Activated CD8-positive, alpha-beta memory T cell treated with anti-CD3 and anti-CD28 coated beads for 36 hours (primary cell): ENCODE measurements at regions not wholly inside any gene's neighbourhood (a gene's known extent, or its start where the extent isn't known, plus 50 kb on each side); places are given as distances from the start of the nearest gene placed in this dataset.

ENCODE experiments used
- CTCF ChIA-PET: fragments of 350-600 bp; sonication (Branson Sonifier 250); formaldehyde crosslinking; loops from one replicate; lab custom pipeline; 2021; ENCODE audit warnings: antibody characterized with exemption; lab: Charles Lee
- POLR2A ChIA-PET: fragments of 350-600 bp; sonication (Branson Sonifier 250); formaldehyde crosslinking; loops from one replicate; lab custom pipeline; 2021; ENCODE audit warnings: antibody characterized with exemption; lab: Charles Lee

DNA sequence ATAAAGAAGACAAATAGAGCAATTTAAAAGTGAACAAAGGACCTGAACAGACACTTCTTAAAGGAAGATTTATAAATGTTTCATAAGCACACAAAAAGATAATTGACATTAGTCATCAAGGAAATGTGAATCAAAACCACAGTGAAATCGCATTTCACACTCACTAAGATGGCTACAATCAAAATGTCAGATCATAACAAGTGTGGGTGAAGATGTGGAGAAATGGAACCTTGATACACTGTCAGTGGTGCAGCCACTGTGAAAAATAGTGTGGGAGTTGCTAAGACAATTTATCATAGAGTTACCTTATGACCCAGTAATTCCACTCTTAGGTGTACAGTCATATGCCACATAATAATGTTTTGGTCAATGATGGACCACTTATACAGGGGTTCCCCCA is 54.5 kb upstream of the HTR4 start:
- POLR2A ChIA-PET: no interaction called here
- CTCF ChIA-PET: interaction anchor here (1.2 kb wide), 1 partner anchor 22 kb away, joined by 3 read pairs; no protein-coding TSS in a partner anchor

DNA sequence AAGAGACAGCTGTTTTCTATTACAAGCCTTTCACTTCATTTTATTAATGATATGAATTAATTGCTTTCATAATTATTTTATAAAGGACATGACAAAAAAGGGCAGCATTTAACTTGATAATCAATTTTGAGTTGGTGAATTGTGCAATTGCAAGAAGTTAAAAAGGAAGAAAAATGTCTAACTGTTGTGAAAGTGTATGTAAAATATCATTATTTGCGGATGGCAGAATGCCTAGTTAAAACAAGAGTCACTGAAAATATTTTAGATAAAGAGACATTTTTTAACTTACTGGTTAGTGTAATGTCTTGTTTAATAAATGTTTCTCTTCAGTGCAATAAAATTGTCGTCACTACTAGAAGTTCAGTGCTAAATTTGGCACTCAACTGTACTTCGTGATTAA is 57.6 kb upstream of the HTR4 start:
- ChIA-PET POLR2A (no interaction called here), CTCF (interaction anchor here (2.3 kb wide), 1 partner anchor 19 kb away, joined by 9 read pairs; no protein-coding TSS in a partner anchor)

DNA sequence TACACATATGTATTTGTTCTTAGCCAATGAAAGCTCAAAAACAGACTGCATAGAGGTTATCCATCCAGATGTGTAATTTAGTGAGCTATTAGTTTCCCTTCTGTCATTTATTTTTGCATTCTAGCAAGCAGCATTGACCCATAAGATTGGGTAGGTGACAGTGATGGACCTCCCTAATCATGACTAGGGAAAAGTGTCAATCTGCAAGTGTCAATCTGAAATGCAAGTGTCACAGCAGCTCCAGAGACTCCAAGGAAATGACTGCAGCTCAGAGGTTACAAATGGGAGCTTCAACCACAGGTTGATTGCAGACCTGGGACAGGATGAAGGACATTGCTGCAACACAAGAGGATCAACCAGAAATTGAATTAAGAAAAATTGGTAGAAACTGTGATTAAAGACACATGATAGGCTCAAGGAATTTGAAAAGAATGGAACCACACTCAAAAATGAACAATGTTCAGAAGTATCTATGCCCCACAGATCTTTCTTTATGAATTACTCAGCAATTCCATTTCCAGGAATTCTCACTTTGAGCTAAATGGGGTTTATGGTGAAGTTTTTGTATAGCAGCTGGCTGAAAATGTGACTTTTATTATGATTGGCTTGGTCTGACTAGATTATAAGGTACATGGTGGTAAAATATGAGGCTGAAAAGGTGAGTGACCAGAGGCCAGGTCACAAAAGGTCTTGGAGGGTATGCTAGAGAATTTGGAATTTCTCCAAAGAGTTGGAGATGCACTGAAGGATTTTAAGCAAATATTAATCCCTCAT is 59.6 kb upstream of the HTR4 start:
- ChIA-PET CTCF (interaction anchor here (0.7 to 2.3 kb wide), 6 partner anchors 17 to 323 kb away, joined by 3 to 9 read pairs (median 3); no protein-coding TSS in a partner anchor), POLR2A (no interaction called here)

DNA sequence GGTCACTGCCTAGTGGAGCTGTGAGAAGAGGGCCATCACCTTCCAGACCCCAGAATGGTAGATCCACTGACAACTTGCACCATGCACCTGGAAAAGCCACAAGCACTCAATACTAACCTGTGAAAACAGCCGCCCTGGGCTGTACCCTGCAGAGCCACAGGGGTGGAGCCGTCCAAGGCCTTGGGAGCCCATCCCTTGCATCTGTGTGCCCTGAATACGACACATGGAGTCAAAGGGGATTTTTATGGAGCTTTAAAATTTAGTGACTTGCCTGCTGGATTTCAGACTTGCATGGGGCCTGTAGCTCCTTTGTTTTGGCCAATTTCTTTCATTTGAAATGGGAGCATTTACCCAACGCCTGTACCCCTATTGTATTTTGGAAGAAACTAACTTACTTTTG is 62.4 kb upstream of the HTR4 start:
- ChIA-PET POLR2A (no interaction called here), CTCF (interaction anchor here (1.4 kb wide), 1 partner anchor 9 kb away, joined by 3 read pairs; no protein-coding TSS in a partner anchor)

DNA sequence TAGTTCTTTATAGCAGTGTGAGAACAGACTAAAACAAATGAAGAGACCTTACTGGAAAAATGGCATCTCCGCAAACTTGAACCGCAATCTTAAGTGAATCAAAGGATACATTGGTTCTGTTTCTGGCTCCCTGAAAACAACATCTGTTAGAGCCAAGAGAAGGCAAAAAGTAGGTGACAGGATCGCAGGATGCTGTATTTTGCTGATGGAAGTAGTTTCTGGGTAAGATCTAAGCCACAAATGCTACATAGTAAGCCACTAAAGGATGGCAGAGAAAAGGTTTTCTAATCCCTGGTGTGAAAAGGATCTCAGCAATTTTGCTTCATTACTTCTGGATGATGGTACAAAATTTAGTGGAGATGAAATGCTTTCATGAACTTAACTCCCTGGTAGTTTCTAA is 63.3 kb upstream of the HTR4 start:
- ChIA-PET POLR2A (no interaction called here), CTCF (interaction anchor here (0.9 kb wide), 1 partner anchor 9 kb away, joined by 3 read pairs; no protein-coding TSS in a partner anchor)

DNA sequence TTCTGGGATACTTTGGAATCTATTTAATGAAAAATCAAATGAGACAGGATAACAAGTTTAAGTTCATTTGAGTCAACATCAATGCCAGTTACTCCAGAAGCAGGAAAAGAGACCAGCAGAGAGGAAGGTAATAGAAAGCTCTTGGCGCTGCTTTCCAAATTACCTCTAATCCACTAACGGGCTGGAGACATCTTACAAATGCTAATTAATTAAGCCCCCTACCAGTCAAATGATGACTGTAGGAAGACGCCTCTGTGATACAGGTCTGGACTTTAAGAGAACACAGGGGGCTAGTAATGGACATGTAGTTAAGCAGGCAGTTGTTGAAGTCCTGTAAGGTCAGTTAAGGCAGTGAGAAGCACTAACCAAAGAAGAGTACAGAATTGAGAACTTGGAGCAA is 65.3 kb upstream of the HTR4 start:
- ChIA-PET CTCF (interaction anchor here (2.9 kb wide), 1 partner anchor 11 kb away, joined by 16 read pairs; no protein-coding TSS in a partner anchor), POLR2A (no interaction called here)

DNA sequence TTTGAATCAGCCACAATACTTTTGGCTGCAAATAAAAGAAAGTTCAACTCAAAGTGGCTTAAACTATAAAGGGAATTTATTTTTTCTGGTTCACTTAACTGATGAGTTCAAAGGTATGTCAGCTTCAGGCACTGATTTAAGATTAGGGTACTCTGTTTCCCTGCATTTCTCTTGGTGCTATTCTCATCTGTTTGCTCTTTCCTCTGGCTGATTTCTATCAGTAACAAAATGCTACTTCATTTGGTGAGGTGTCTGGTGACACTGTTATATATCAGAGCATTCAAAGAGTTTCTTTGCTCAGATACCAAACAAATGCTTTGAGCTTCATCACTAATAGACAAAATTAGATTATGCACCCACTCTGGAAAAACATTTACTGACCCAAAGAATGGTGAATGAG is 65.9 kb upstream of the HTR4 start:
- ChIA-PET POLR2A (no interaction called here), CTCF (interaction anchor here (2.9 kb wide), 1 partner anchor 11 kb away, joined by 16 read pairs; no protein-coding TSS in a partner anchor)

DNA sequence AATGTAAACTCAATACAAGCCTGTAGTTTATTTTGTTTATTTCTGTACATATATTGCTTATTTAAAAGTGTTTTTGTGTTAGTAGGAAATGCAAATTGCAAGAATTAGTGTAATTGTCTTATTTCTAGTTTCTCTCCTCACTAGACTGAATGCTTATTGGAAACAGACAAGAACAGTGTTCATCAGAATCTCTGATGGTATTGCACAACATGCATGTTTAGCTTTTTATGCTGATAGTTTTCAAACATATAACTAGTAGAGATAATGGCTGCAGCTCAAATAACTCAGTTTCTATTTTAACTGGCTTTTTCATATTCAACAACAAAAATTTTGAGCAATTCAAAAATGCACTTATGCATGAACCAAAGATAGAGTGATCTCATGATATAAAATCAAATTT is 68.8 kb upstream of the HTR4 start:
- POLR2A ChIA-PET: no interaction called here
- CTCF ChIA-PET: no interaction called here

DNA sequence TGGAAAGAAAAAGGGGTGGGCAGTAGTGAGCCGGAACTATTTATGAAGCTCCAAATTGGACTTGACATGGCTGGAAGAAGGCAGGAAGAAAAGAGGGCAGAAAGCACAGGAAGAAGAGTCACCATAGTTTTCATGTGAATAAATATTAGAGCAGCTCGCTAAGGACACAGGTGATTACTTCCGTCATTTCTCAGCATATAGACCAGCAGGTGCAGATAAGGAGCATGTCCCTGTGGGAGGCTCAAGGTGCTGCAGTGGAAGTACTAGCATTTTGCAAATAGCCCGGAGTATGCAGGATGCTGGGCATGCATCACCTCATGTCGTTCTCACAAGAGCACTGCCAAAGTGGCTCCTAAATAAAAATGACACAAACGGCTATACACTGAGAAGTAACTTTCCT is 71.3 kb upstream of the HTR4 start:
- ChIA-PET POLR2A (no interaction called here), CTCF (interaction anchor here (0.9 to 1.7 kb wide), 4 partner anchors 8 to 310 kb away, joined by 3 to 7 read pairs (median 3); no protein-coding TSS in a partner anchor)

DNA sequence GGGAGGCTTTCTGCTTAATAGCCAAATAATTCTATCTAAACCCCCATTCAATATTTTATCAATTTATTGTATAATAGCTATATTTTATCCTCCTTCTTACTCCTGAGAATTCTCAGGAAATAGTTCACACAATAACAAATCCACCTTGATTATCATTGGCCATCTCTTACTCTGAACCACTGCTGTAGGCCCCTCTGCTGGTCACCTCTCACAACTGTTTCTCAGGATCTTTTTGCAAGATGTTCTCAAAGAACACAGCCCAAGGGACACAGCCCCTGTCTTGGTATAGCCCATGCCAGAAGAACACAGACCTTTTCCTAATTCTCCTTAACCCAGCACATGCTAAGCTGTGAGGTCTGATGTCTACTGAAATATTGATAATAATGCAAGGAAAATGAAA is 74.9 kb upstream of the HTR4 start:
- CTCF ChIA-PET: interaction anchor here (1.1 to 2.6 kb wide), 4 partner anchors 12 to 307 kb away, joined by 3 to 8 read pairs (median 5); no protein-coding TSS in a partner anchor
- POLR2A ChIA-PET: no interaction called here

DNA sequence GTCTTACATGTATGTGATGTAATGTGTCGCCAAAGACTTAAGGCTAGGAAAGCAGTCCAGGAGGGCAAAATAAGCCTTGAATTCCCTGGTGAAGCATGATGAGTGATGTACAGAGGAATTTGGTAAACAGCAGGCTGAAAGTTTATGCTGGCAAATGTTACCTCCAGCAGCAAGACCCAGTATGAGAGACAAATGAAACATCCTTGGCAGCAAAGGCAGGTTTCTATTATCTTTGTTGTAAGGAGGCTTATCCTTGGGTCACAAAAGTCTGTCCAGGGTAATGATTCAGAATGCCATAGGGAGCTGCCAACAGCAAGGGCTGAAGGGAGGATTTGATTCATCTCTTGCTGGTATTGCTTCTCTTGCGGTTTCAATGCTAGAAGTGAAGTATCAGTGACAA is 75.9 kb upstream of the HTR4 start:
- ChIA-PET CTCF (interaction anchor here (0.6 to 5.7 kb wide), 37 partner anchors 9 to 551 kb away, joined by 3 to 52 read pairs (median 3); no protein-coding TSS in a partner anchor), POLR2A (no interaction called here)

DNA sequence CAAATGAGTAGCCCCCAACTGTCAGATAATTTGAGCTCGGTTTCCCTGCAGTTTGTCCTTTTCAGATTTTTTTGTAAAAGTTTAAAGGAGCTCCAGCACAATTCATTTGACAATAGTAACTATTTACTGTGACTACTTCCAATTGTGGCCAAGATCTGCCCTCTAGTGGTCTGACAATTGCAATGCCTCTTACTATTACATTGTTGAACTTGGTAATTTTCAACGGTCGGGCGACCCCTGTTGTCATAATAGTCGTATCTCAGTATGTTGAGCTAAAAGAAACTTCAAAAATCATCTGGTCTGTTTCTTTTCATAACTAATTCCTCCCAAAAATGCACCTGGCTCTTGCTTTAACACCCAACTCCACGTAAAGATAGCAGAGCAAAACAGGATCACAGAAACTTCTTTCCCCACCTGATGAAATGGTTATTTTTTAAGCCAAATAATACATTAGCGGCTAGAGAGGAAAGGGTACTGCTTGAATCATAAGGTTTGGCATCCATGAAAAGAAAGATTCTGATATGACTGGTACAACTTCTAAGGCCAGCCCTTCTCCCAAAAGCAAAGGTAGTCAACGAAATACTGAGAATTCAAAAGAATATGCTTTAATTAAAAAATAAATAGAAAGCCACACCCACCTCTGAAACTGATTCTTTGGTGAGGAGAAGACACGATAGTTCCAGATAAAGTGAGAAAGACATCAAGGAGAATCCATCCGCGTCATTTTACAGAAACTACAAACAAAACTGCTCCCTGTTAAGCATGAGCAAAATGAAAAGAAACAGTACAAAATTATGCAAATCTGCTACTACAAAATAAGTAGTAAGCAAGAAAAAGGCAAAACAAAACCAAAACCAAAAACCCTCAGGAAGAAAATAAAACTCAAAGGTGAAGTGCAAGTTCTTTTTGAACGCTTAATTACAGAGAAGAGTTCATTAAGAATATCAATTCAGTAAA is 76.9 kb upstream of the HTR4 start:
- POLR2A ChIA-PET: no interaction called here
- CTCF ChIA-PET: interaction anchor here (0.5 to 5.7 kb wide), 58 partner anchors 8 to 552 kb away, joined by 3 to 52 read pairs (median 3); partner anchors contain the start of gene ADRB2

DNA sequence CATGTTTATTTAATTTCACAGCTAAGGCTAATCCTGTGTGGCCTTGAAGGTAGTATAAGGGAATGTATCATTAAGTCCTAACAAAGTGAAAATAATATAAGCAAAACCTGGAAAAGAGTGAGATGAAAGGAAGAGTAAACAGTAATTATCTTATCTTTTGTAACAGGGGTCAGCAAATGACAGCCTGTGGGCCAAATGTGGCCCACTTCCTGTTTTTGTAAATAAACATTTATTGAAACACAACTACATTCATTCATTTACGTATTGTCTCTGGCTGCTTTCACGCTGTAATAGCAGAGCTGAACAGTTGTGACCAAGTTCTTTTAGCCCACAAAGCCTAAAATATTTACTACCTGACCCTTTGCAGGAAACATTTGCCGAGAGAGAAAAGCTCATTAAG is 78.4 kb upstream of the HTR4 start:
- CTCF ChIA-PET: interaction anchor here (1.3 to 5.7 kb wide), 8 partner anchors 207 to 382 kb away, joined by 3 to 52 read pairs (median 8); no protein-coding TSS in a partner anchor
- POLR2A ChIA-PET: interaction anchor here (0.6 to 0.9 kb wide), 2 partner anchors 157 to 303 kb away, joined by 3 to 12 read pairs; no protein-coding TSS in a partner anchor

DNA sequence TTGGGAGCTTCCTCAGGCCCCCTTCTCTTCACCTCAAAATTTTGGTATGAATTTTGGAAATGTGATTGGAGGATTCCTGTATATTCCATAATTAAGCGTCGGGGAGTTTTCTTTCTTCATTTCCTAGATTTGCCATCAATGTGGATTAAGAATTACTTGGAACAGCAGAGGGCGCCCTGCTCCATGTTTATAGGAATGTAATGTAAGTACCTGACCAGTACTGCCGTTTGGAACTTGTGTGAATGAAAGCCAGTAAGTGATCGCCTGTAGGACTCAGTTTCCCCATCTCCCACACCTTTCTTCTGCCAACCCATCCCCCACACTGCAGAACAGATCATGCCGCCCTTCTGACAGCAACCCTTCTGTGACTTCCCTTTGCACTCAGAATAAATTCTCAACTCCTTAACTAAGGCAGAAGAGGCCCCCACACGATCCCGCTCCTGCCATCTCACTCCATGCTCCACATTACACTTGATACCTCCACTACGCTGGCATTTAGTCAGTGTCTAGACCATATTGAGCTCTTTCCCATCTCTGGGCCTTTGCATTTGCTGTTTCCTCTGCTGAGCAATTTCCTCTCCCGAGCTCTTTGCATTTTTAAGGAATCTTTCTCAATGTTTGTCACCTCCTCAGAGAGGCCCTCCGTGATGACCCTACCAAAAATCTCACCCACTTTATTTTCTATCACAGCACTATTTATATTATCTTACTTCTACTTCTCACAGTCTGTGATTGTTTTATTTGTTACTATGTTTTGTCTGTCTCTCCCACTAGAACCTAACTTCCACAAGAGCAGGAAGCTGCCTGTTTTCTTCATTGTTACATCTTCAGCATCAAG is 79.5 kb upstream of the HTR4 start:
- ChIA-PET POLR2A (no interaction called here), CTCF (interaction anchor here (1.0 to 5.7 kb wide), 13 partner anchors 20 to 381 kb away, joined by 3 to 52 read pairs (median 4); no protein-coding TSS in a partner anchor)

DNA sequence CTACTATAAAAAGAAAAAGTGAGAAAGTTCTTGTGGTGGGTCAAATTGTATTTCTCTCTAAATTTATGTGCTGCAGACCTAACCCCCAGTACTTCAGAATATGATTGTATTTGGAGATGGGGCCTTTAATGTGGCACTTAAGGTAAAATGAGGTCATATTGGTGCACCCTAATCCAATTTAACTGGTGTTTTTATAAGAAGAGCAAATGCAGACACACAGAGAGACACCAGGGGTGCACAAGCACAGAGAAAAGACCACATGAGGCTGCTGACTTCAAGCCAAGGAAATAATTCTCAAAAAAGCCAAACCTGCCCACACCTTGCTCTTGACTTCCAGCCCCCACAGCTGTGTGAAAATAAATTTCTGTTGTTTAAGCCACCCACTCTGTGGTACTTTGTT is 80.2 kb upstream of the HTR4 start:
- CTCF ChIA-PET: interaction anchor here (1.1 to 5.7 kb wide), 5 partner anchors 146 to 303 kb away, joined by 3 to 52 read pairs (median 12); no protein-coding TSS in a partner anchor
- POLR2A ChIA-PET: no interaction called here

DNA sequence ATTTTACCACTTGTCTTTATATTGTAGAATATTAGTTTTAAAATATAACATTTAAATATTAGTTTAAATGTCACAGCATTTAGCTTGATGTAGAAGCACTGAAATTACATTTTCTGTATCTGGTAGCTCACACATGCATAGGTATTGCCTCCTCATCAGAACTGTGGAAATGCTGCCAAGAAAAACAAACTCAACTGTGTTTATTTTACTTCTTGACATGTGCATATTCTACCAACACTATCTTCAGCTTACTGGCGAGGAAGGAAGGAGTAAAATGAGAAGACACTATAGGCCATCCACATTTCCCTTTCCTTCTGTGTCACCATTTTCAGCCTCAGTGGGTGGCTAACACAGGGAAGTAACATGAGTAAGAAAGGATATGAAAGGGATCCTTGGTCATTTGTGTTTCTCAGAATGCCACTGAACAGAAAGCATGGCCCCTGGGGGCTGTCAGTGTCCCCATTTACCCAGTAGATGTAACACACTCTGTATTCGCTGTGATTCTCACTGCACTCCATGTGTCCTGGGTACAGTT is 81.0 kb upstream of the HTR4 start:
- CTCF ChIA-PET: interaction anchor here (1.2 to 5.7 kb wide), 3 partner anchors 218 to 302 kb away, joined by 3 to 52 read pairs (median 3); no protein-coding TSS in a partner anchor
- POLR2A ChIA-PET: no interaction called here

DNA sequence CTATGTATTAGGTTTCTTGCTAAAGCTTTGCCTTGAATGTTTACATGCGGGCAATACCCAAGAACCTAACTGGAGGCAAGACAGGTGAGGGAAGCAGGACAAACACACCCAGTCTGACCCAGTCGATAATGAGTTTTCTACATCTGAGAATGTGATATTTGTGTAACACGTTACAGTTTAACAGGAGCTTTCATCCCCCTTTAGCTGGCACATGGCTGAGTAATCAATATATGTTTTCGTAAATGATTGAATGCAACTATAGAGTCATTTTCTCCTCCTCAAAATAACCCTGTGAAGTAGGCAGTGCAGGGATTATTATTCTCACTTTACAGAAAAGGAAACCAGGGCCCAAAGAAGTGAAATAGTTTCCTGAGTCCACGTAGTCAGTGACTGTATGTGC is 84.7 kb upstream of the HTR4 start:
- CTCF ChIA-PET: interaction anchor here (0.6 to 2.9 kb wide), 6 partner anchors 8 to 297 kb away, joined by 3 to 9 read pairs (median 4); no protein-coding TSS in a partner anchor
- POLR2A ChIA-PET: no interaction called here

DNA sequence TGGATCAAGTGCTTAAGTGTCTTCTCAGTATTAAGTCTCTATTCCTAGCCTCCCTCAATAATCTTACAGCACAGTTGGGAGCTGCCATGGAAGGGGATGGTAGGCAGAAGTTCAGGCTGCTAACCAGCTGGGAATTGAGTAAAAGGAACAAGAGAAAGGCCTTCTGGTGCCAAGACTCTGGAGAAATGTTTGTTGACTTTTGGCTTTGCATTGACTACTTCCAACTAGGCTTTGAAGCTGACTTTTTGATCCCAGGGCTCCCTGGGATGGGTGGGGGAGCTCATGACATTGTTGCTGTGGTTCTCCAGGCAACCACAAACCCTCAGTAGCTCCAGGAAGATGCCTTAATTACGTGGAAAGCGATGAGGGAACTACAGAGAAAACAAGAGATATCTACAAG is 85.2 kb upstream of the HTR4 start:
- POLR2A ChIA-PET: no interaction called here
- CTCF ChIA-PET: interaction anchor here (1.2 to 2.9 kb wide), 5 partner anchors 9 to 296 kb away, joined by 3 to 9 read pairs (median 6); no protein-coding TSS in a partner anchor
